ENCODE measurements at regions not wholly inside any gene's neighbourhood (a gene's known extent, or its start where the extent isn't known, plus 50 kb on each side); places are given as distances from the start of the nearest gene placed in this dataset.

- TF ChIP-seq CTCF (conservative IDR thresholded peaks at IDR 0.05; ENCODE audit: low read depth, low read length) = no peak
- TF ChIP-seq EZH2 (IDR thresholded peaks at IDR 0.05; ENCODE audit: low read length, unreplicated experiment) = no peak
- TF ChIP-seq EZH2phosphoT487 (IDR thresholded peaks at IDR 0.05; ENCODE audit: borderline replicate concordance, low read length) = no peak
Measured at GRCh38 chr11:11769362-11769761, 72.4 kb upstream of the USP47 start.
